Liver (tissue), 3 donors: ENCODE measurements at regions not wholly inside any gene's neighbourhood (a gene's known extent, or its start where the extent isn't known, plus 50 kb on each side); places are given as distances from the start of the nearest gene placed in this dataset.
"Not testable (repeated sequence)": the region's sequence is repeated elsewhere in the genome, so short reads cannot be mapped to it uniquely, and the experiment has no call there.

Source experiments
- CTCF ChIP-seq: fragments of 150-350 bp; IDR thresholded peaks from 2 replicates; pipeline ENCODE4 v1.5.1; 2017; ENCODE audit warnings: improper control_type of control experiment, low read depth, low read length; ENCODE audit not compliant: missing input control
- EGR1 ChIP-seq, 2 donors: IDR thresholded peaks; 2 replicates each; pipeline ENCODE4 v1.6.1; 2016 to 2018; ENCODE audit warnings: antibody characterized with exemption in 2 of 2, low read depth in 2 of 2
- GABPA ChIP-seq, 2 donors: IDR thresholded peaks in 1 of 2; conservative IDR thresholded peaks in 1 of 2; 2 replicates each; pipeline ENCODE4 v1.6.1; 2016; ENCODE audit warnings: antibody characterized with exemption in 2 of 2, mild to moderate bottlenecking in 1 of 2, moderate library complexity in 1 of 2
- HNF4G ChIP-seq: IDR thresholded peaks from 2 replicates; pipeline ENCODE4 v1.6.1; 2016; ENCODE audit warnings: antibody characterized with exemption
- JUND ChIP-seq, 2 donors: IDR thresholded peaks; 2 replicates each; pipeline ENCODE4 v1.6.1; 2016; ENCODE audit warnings: antibody characterized with exemption in 2 of 2
- MAX ChIP-seq: IDR thresholded peaks from 2 replicates; pipeline ENCODE4 v1.6.1; 2016; ENCODE audit warnings: antibody characterized with exemption
- RAD21 ChIP-seq, 2 donors: IDR thresholded peaks; 2 replicates each; pipeline ENCODE4 v1.6.1; 2016; ENCODE audit warnings: antibody characterized with exemption in 2 of 2, mild to moderate bottlenecking in 2 of 2
- REST ChIP-seq: IDR thresholded peaks from 2 replicates; pipeline ENCODE4 v1.6.1; 2016; ENCODE audit warnings: antibody characterized with exemption, mild to moderate bottlenecking
- SP1 ChIP-seq: IDR thresholded peaks from 2 replicates; pipeline ENCODE4 v1.6.1; 2018; ENCODE audit warnings: antibody characterized with exemption, mild to moderate bottlenecking
- TAF1 ChIP-seq: conservative IDR thresholded peaks from 2 replicates; pipeline ENCODE4 v1.6.1; 2016; ENCODE audit warnings: antibody characterized with exemption, mild to moderate bottlenecking
- YY1 ChIP-seq: IDR thresholded peaks from 2 replicates; pipeline ENCODE4 v1.6.1; 2016; ENCODE audit warnings: antibody characterized with exemption, mild to moderate bottlenecking
- ZBTB33 ChIP-seq: IDR thresholded peaks from 2 replicates; pipeline ENCODE4 v1.6.1; 2016; ENCODE audit warnings: antibody characterized with exemption
- donor health status: healthy.
- donor health status: healthy.

- TF ChIP-seq CTCF; MAX; EGR1 (IDR thresholded peaks at IDR 0.05; ENCODE audit: low read depth in 2 of 2); SP1; YY1; TAF1; JUND (IDR thresholded peaks at IDR 0.05); RAD21 (IDR thresholded peaks at IDR 0.05); GABPA (IDR thresholded peaks at IDR 0.05 in 1 of 2, conservative IDR thresholded peaks at IDR 0.05 in 1 of 2); ZBTB33; REST; HNF4G: not testable (repeated sequence)
Observed at GRCh38 chr4:179683661-179684060, 2241.4 kb upstream of the AGA start.
